RWPE2 (cell line): ENCODE measurements at regions not wholly inside any gene's neighbourhood (a gene's known extent, or its start where the extent isn't known, plus 50 kb on each side); places are given as distances from the start of the nearest gene placed in this dataset.
"Not testable (repeated sequence)": the region's sequence is repeated elsewhere in the genome, so short reads cannot be mapped to it uniquely, and the experiment has no call there.

Experiments
- ATAC-seq: fragments of 200-7000 bp; cut with Tn5 transposase; 3 replicates; pipeline ENCODE4 v1.9.1; 2021; ENCODE audit warnings: low read depth
- DNase-seq: peaks from one replicate; pipeline ENCODE4 v3.0.0-alpha.2; 2020; ENCODE audit warnings: low spot score
- H3K27ac ChIP-seq: fragments of 450-650 bp; 2 replicates; pipeline ENCODE4 v1.5.1; 2017; ENCODE audit warnings: mild to moderate bottlenecking; ENCODE audit not compliant: poor library complexity, severe bottlenecking
- H3K27me3 ChIP-seq: fragments of 250-450 bp; sonication (Bioruptor Pico); 2 replicates; pipeline ENCODE4 v1.5.1; 2021; ENCODE audit warnings: mild to moderate bottlenecking, moderate library complexity; ENCODE audit not compliant: insufficient read depth, poor library complexity, severe bottlenecking
- H3K36me3 ChIP-seq: fragments of 250-450 bp; sonication (Bioruptor Pico); 2 replicates; pipeline ENCODE4 v1.5.1; 2020; ENCODE audit warnings: low read depth, mild to moderate bottlenecking, moderate library complexity
- H3K4me1 ChIP-seq: fragments of 250-450 bp; sonication (Bioruptor Pico); 2 replicates; pipeline ENCODE4 v1.5.1; 2021; ENCODE audit warnings: mild to moderate bottlenecking, moderate library complexity; ENCODE audit not compliant: insufficient read depth, poor library complexity, severe bottlenecking
- H3K4me3 ChIP-seq: fragments of 250-450 bp; sonication (Bioruptor Pico); 2 replicates; pipeline ENCODE4 v1.5.1; 2021; ENCODE audit warnings: mild to moderate bottlenecking, moderate library complexity; ENCODE audit not compliant: severe bottlenecking
- H3K9me3 ChIP-seq: fragments of 250-450 bp; sonication (Bioruptor Pico); 2 replicates; pipeline ENCODE4 v1.5.1; 2021; ENCODE audit warnings: mild to moderate bottlenecking, moderate library complexity; ENCODE audit not compliant: severe bottlenecking
- CTCF ChIP-seq: fragments of 450-650 bp; IDR thresholded peaks from one replicate; pipeline ENCODE4 v1.5.1; 2017; ENCODE audit warnings: mild to moderate bottlenecking, moderate library complexity; ENCODE audit not compliant: poor library complexity, severe bottlenecking

- Histone ChIP-seq H3K9me3 (no peaks in the 10 kb centered on the region), H3K27ac (no peak overlapping the region), H3K4me3 (no peak overlapping the region), H3K27me3 (no peaks in the 10 kb centered on the region), H3K4me1 (no peaks in the 10 kb centered on the region), H3K36me3 (no peaks in the 10 kb centered on the region)
- no peak for TF ChIP-seq CTCF
- DNase-seq (no peak), ATAC-seq (no peak)
Measured at GRCh38 chr1:60502506-60502905, 428.9 kb upstream of the C1orf87 start.

GRCh38 chr1:60489916-60490480 lies 416.4 kb upstream of the C1orf87 start:
- not testable (repeated sequence) for H3K9me3 ChIP-seq, H3K36me3 ChIP-seq, ATAC-seq, H3K4me3 ChIP-seq, H3K27ac ChIP-seq, H3K27me3 ChIP-seq, H3K4me1 ChIP-seq, DNase-seq

GRCh38 chr1:60488847-60489246 lies 415.3 kb upstream of the C1orf87 start:
- TF ChIP-seq CTCF = no peak
- Histone ChIP-seq H3K27me3 (no peaks in the 10 kb centered on the region), H3K9me3 (no peaks in the 10 kb centered on the region), H3K27ac (no peak overlapping the region), H3K4me1 (no peaks in the 10 kb centered on the region), H3K36me3 (no peaks in the 10 kb centered on the region), H3K4me3 (no peak overlapping the region)
- DNase-seq (no peak), ATAC-seq (no peak)

GRCh38 chr1:60487565-60488345 lies 414.2 kb upstream of the C1orf87 start:
- ATAC-seq (no peak), DNase-seq (no peak)
- no peaks in the 10 kb centered on the region for H3K9me3 ChIP-seq
- H3K36me3 ChIP-seq = no peaks in the 10 kb centered on the region
- no peaks in the 10 kb centered on the region for H3K4me1 ChIP-seq
- H3K27me3 ChIP-seq = no peaks in the 10 kb centered on the region
- TF ChIP-seq CTCF = no peak
- H3K27ac ChIP-seq = no peak overlapping the region
- no peak overlapping the region for H3K4me3 ChIP-seq

GRCh38 chr1:60483509-60483908 lies 409.9 kb upstream of the C1orf87 start:
- H3K9me3 ChIP-seq = no peaks in the 10 kb centered on the region
- ATAC-seq = no peak
- no peaks in the 10 kb centered on the region for H3K27me3 ChIP-seq
- no peaks in the 10 kb centered on the region for H3K36me3 ChIP-seq
- H3K4me3 ChIP-seq = no peak overlapping the region
- TF ChIP-seq CTCF = no peak
- H3K27ac ChIP-seq = no peak overlapping the region
- no peak for DNase-seq
- no peaks in the 10 kb centered on the region for H3K4me1 ChIP-seq
